ENCODE measurements at regions not wholly inside any gene's neighbourhood (a gene's known extent, or its start where the extent isn't known, plus 50 kb on each side); places are given as distances from the start of the nearest gene placed in this dataset.
A peak's percentile ranks its signal among the peaks of the same experiment; 100 is the strongest.

DNA sequence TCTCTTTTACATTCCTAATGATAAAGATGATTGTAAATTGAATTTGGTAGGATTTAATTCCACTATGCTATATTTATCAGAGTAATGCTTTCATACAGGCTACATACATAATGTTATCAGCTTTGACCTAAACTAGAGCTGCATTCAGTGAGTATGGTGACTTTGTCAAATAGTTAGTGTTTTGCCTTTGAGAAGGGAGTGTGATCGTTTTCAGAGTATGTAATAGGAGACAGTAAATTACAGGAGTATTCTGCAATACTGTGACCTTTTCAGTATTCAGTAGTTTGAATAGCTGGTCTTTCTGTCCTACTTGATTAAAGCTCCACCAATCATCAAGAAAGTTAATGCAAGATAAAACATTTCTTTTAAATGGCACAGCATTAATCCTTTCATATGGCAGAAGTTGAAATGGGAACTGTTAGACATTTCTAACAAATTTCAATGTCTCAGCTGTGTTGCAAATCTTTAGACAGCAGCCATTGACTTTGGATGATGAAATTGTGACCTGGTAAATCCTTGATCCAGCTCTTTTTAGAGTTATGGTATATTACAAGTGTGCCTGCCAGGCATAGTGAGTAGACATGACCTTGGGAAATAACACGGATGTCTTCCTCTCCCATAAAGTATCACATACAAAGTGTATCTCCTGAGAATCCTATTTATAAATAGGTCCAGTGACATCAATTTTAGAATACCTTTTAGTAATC, 455.3 kb downstream of the KCTD8 start:
- no peak for DNase-seq

DNA sequence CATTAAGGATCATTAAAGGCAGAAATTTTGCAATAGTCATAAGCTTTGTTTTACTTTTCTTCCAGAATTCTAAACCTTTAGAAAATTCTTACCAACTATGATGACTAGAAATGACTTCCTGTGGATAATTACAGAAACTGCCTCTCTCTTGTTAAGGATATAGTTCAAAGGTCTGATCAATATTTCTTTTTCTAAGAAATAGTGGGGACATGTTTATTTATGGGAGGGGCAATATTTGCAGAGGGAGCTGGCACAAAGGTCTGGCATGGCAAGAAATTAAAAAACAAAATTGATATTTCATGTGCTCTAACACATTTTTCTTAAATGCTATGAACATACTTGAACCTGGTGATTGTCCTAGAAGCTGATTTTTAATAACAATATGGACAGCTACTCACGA, 448.9 kb downstream of the KCTD8 start:
- no peak for DNase-seq

DNA sequence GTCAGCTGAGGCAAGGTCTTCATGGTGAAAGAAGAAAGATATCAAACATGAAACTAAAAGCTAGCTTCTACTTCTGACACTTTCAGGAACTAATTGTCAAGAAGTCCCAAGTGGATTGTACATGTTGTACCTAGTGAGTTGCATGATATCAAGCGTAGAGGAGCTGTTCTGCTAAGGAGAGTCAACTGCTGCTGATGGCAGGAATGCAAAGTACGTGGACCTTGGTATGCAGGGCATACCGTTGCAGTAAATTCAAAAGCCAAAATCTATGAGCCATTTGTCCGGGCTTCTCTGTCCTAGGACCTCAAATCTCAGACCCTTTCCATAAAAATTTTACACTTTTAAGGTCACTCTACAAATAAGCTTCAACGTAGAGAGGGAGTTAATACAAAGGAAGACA, 446.2 kb downstream of the KCTD8 start:
- DNase-seq: no peak

DNA sequence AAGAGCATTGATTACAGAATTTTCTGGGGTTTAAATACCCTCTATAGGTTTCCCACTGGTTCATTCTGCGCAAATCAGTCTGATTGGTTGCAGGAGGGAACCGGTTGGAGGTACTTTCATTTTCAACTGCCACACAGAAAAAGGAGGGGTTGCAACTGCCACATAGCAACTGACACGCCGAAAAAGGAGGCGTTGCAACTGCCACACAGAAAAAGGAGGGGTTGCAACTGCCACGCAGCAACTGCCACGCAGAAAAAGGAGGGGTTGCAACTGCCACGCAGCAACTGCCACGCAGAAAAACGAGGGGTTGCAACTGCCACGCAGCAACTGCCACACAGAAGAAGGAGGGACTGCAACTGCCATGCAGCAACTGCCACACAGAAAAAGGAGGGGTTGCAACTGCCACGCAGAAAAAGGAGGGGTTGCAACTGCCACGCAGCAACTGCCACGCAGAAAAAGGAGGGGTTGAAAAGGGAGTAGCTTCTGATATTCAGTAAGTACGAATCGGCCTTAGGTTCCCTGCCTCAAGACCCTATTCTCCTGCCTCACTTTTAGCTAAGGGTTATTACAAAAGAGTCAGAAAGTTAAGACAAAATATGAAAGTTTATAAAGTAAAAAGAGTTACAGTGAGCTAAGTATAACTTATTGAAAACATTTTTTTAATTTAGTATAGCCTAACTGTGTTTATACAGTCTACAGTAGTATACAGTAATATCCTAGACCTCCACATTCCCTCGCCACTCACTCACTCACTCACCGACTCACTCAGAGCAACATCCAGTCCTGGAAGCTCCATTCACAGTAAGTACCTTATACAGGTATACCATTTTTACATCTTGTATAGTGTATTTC, 431.8 kb downstream of the KCTD8 start:
- DNase-seq: no peak

DNA sequence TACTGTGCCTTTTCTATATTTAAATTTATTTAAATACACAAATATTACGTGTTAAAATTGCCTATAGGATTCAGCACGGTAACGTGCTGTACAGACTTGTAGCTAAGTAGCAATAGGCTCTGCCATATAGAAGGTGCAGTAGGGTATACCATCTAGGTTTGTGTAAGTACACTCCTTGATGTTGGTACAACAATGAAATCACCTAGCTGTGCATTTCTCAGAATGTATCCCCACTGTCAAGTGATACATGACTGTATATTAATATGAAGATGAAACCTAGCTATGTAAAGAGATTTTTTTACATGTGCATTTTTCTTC, 431.2 kb downstream of the KCTD8 start:
- no peak for DNase-seq

DNA sequence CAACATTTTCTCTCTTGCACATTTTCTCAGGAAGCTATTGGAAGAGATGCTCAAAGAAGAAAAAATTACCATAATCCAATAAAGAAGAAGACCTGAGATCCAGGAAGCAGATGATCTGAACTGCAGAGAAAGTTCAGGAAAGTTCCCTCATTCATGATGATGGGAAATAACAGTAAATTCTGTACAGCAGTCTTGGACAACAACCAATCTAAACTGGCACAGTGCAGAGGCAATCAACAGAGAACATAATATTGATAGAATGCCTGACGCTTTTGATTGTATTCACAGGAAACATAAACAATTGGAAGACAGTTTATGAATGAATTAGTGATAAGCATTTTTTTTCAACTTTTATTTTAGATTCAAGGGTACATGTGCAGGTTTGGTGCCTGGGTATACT, 428.9 kb downstream of the KCTD8 start:
- no peak for DNase-seq

DNA sequence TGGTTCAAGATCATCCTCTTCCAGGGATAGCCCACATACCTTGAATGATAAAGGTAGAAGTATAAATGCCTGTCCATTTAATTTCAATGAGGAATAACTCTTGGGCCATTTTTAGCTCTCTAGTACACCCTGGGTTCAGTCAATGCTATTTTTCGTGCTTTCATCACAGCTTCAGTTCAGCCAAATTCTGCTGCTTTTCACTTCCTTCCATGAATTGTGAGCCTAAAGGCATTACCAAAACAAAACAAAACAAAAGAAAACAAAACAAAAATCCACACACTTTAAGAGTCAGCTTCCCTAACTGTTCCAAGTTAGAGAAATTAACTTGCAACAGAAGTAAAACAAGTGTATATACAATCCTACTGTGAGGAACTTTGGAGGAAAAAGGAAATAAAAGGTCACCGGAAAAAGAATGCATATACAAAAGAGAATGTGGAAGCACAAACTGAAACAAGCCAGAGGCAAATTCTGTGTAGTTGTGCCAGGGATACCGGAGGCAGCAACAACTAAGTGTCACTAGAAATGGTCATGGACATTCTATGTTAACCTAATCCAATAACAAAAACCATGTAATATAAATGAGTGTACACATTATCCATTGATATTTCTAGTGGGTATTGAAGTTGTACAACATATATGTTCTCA, 423.1 kb downstream of the KCTD8 start:
- DNase-seq: no peak

DNA sequence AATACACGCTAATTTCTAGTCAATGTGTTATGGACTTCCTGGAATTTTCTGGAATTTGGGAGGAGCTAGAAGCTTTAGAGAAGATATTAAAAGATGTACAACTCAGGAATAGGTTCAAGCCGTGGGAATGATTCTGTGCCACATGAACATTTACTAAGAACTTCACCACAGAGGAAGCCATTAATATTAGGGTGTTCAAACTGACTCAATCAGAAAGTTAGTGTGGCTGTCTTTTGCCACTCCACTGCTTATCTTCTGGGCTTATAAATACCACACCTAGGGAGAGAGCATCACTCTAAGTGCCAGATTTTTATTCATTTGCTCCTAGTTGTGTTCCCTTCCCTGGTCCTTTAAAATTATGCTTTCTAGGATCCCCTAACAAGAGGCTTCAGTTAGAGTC, 409.8 kb downstream of the KCTD8 start:
- DNase-seq: no peak

DNA sequence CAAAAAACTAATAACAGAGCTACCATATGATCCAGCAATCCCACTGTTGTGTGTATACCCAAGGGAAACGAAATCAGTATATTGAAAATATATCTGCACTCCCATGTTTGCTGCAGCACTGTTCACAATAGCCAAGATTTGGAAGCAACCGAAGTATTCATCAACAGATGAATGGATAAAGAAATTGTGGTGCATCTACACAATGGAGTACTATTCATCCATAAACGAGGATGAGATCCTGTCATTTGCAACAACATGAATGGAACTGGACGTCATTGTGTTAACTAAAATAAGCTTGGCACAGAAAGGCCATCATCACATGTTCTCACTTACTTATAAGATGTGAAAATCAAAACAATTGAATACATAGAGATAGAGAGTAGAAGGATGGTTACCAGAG, 402.1 kb downstream of the KCTD8 start:
- DNase-seq: no peak

DNA sequence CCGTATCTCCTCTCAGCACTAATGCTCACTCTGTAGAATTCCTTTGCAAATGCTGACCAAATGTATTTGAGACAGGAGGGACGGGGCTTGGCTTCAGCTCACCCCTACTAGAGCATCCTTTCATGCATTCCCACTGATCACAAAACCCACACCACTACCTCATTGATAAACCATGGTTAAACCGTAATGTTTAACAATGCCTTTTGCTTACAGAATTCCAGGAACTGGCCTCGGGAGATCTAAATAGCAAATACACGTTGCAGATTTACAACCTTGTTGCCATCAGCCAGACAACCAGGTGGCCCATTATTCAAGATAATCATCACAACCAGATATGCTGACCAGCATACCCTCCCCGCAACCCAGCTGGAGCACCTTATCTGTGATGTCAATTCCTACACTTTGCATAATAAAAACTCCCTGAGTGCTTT, 391.9 kb downstream of the KCTD8 start:
- DNase-seq: peak; percentile 77

DNA sequence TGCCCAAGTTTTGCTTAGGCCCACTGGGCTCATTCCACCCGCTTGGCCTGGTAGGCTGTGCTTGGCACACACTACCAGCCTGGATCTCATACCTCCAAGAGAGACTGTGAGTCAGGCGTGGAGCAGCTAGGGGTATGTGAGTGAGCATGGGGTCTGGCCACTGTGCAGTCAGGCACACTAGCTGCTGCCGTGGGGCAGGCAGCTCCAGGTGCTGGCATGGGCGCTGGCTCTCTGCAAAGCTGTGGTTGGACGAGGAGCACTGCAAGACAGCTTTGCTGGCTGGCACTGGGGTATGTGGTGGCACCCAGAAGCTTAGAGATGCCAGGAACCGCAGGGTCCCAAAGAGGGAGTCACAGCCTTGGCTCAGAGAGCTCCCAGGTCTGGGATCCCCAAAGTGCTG, 377.8 kb downstream of the KCTD8 start:
- DNase-seq: no peak

DNA sequence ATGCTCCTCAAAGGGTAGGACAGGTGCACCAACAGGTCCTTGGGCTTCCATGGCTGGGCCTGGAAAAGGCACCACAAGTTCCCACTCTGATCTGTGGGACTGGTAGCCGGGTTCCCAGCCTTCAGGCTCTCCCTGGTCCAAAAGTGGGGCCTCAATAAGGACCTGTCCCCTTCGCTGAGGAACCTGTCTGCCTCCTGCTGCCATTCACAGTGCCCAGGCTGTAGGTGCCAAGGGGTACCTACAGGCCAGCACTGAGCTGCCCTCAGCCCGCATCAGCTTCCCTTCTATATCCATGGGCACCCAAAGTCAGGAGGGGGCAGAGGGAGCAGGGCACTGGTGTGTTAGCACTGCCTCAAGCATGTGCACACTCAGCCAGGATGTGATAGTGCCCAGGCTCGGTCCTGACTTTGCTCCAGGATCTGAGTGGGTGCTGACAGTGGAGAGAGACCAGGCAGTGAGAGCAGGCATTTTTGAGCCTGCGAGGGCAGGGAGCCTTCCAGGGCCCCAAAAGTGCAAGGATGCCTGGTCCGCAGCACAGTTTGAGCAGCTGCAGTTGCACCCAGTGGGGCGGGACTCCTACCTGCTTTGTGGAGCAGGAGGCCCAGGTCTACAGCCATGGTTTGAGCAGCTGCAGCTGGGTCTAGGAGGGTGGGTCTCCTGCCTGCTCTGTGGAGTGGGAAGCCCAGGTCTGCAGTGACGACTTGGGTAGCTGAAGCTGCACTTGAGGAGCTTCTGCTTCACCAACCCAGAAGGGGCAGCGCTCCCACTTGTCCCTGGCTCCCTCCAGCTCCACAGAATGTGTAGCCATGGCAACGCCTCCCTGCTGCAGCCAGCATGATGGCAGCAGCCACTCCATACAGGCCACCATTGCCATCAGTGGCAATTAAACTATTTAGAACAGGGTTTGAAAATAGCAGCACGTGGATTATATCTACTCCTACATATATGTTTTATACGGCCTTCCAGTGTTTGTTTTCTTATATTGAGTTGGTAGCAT, 376.4 kb downstream of the KCTD8 start:
- no peak for DNase-seq

DNA sequence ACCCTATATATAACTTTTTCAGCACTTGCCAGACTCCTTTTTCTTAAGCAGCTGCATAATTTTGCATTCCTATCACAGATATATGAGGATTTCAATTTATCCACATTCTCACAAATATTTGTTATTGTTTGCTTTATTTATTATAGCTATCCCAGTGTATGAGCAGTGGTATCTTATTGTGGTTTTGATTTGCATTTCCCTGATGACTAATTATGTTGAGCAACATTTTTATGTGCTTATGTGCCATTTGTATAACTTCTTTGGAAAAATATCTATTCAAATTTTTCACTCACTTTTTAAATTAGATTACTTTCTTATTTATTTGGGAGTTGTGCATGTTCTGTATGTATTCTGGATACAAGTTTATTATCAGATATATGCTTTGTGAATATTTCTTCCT, 361.9 kb downstream of the KCTD8 start:
- DNase-seq: no peak

DNA sequence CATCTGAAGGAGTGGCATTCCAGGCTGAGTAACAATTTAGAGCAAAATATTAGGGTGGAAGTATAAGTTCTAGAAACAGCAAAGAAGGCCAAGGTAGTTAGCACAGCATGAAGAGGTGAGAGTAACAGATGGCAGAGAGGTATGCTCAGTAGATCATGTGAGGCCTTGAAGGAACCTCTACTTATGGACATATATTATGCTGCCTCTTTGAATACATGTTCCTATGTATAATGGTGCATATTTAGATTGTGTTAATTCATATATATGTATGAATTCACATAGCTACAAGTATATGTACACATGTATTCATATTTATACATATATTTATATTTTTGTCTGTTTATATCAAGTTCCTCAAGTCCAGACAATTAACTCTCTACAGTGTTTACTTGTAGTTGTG, 355.2 kb downstream of the KCTD8 start:
- no peak for DNase-seq

DNA sequence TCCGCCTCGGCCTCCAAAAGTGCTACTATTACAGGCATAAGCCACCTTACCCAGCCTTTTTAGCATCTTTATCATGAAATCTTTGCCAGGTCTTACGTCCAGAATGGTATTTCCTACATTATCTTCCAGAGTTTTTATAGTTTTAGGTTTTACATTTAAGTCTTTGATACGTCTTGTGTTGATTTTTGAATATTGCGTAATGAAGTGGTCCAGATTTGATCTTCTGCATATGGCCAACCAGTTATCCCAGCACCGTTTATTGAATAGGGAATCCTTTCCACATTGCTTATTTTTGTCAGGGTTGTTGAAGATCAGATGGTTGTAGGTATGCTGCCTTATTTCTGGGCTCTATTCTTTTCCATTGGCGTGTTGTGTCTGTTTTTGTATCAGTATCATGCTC, 349.6 kb downstream of the KCTD8 start:
- DNase-seq: no peak

DNA sequence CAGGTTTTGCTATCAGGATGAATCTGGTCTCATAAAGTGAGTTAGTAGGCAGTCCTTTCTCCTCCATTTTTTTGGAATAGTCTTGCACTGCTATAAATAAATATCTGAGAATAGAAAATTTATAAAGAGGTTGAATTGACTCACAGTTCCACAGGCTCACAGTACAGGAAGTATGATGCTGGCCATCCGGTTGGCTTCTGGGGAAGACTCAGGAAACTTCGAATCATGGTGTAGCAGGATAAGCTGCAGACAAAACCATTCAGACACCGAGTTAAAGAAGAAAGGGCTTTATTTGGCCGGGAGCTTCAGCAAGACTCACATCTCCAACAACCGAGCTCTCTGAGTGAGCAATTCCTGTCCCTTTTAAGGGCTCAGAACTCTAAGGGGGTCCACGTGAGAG, 348.2 kb downstream of the KCTD8 start:
- no peak for DNase-seq

DNA sequence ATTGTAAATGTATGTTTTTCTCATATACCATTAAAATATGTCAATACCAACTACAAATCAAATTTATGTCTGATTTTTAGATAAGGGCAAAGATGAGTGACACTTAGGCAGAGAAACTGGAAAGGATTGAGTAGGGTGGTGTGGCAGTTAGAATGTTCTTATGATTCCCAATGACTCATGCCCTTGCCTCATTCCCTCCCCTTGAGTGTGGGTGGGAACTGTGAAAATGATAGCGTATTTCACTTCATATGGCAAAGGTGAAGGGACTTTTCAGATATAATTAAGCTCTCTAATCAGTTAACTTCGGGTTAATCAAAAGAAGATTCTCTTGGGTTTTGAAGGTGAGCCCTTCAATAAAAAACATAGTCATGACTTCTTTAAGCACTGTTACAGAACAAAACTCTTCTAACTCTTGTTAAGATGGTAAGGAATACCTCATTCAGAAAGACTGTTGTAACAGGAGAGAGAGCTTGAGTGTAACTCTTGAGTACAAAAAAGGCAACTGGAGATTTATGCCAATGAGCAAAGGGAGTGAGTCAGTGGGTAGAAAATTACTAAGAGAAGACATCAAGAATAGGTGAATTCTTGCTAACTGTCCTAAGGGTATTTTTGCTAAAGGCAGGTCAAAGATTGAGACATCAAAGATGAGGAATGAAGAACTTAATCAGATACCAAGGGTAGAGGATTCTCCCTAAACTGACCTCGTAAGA, 329.5 kb downstream of the KCTD8 start:
- no peak for DNase-seq

DNA sequence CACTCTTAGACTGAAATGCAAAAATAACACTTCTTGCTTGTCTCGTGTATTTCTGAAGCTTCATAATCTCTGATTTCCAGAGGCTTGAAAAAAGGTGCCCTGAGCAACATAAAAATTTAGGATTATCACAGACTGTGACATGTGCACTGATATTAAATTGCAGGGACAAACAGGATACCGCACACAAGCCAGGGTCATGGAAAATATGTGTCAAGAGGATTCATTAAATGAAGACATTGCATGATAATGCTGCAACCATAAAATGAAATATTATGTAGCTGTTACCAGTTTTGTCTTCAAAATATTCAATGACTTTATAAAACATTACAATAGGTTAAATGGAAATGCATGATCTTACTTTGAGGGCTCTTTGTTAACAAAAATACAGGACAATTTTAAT, 328.0 kb downstream of the KCTD8 start:
- DNase-seq: no peak

DNA sequence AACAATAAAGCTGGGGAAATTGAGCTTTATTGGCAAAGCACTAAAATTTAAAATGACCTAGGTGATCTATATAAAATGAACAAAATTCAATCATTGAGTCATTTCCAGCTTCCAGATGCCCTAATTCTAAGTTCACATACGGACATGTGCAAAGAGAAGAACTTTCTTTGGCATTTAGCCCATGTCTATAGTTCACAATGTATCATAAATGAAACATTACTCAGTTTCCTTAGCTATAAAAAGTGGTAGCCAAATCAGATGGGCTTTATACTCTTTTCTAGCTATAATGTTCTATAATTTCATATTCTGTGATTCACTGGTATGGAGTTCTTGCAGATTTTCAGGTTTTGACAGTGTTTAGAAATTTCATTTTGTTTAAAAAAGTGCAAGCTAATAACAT, 327.4 kb downstream of the KCTD8 start:
- no peak for DNase-seq

Data from islet precursor cell (in vitro differentiated cells).